SK-N-SH (cell line): ENCODE measurements at regions not wholly inside any gene's neighbourhood (a gene's known extent, or its start where the extent isn't known, plus 50 kb on each side); places are given as distances from the start of the nearest gene placed in this dataset.

ENCODE experiments used
- CTCF ChIA-PET: fragments of 300-600, 350-600 bp; formaldehyde crosslinking; extraction: SDS; loops from one replicate; lab custom pipeline; 2021; lab: Yijun Ruan, JAX
- POLR2A ChIA-PET: fragments of 350-600 bp; sonication (Branson Sonifier 250); formaldehyde crosslinking; extraction: SDS; loops from one replicate; lab custom pipeline; 2020; ENCODE audit warnings: antibody characterized with exemption, inconsistent platforms; lab: Yijun Ruan, JAX
- DNase-seq: peaks from one replicate; pipeline ENCODE4 v3.0.0; 2012
- H2AFZ ChIP-seq: fragments of 200-600 bp; sonication (generic); 2 replicates; pipeline ENCODE4 v1.8.1; 2016; ENCODE audit warnings: antibody characterized with exemption, mild to moderate bottlenecking, low read depth
- H3F3A ChIP-seq: fragments of 200-600 bp; sonication (generic); replicated peaks from 2 replicates; pipeline ENCODE3; 2016; ENCODE audit warnings: antibody characterized with exemption, mild to moderate bottlenecking; ENCODE audit not compliant: insufficient read depth
- H3K27ac ChIP-seq, 2 experiments: fragments of 200-500 bp in 1 of 2; fragments of 200-600 bp in 1 of 2; sonication (Bioruptor generic) in 1 of 2; sonication (generic), shearing (Covaris generic) in 1 of 2; 2 replicates each; pipeline versions ENCODE4 v1.5.1 to v1.6.1; 2014 to 2016; ENCODE audit warnings: low read depth in 2 of 2, inconsistent platforms in 1 of 2, low read length in 1 of 2, mild to moderate bottlenecking in 1 of 2, mixed read lengths in 1 of 2
- H3K27me3 ChIP-seq: fragments of 200-600 bp; sonication (generic), shearing (Covaris generic); 2 replicates; pipeline ENCODE4 v1.6.1; 2016; ENCODE audit warnings: mixed run types; ENCODE audit not compliant: insufficient read depth
- H3K36me3 ChIP-seq, 2 experiments: fragments of 200-500 bp in 1 of 2; fragments of 200-600 bp in 1 of 2; sonication (Bioruptor generic) in 1 of 2; sonication (generic) in 1 of 2; replicated peaks in 1 of 2; 2 replicates each; pipeline versions ENCODE3 to v1.5.1; 2014 to 2016; ENCODE audit warnings: low read length in 1 of 2, mild to moderate bottlenecking in 1 of 2; ENCODE audit not compliant: insufficient read depth in 2 of 2, control insufficient read depth in 1 of 2
- H3K4me1 ChIP-seq, 2 experiments: fragments of 200-500 bp in 1 of 2; fragments of 200-600 bp in 1 of 2; sonication (Bioruptor generic) in 1 of 2; sonication (generic), shearing (Covaris generic) in 1 of 2; 2 replicates each; pipeline versions ENCODE4 v1.5.1 to v1.6.1; 2014 to 2016; ENCODE audit warnings: low read depth in 1 of 2, low read length in 1 of 2, mixed run types in 1 of 2; ENCODE audit not compliant: insufficient read depth in 2 of 2, control insufficient read depth in 1 of 2
- H3K4me2 ChIP-seq: fragments of 200-600 bp; sonication (generic), shearing (Covaris generic); 2 replicates; pipeline ENCODE4 v1.6.1; 2017; ENCODE audit warnings: mixed run types
- H3K4me3 ChIP-seq, 2 experiments: fragments of 200-500 bp in 1 of 2; fragments of 200-600 bp in 1 of 2; sonication (Bioruptor generic) in 1 of 2; sonication (generic), shearing (Covaris generic) in 1 of 2; 2 replicates each; pipeline versions ENCODE4 v1.5.1 to v1.8.1; 2014 to 2016; ENCODE audit warnings: low read depth in 2 of 2, inconsistent platforms in 1 of 2, low read length in 1 of 2, mild to moderate bottlenecking in 1 of 2, mixed read lengths in 1 of 2, moderate library complexity in 1 of 2
- H3K79me2 ChIP-seq: fragments of 200-600 bp; sonication (generic); 2 replicates; pipeline ENCODE4 v1.8.1; 2017; ENCODE audit warnings: mild to moderate bottlenecking; ENCODE audit not compliant: insufficient read depth
- H3K9ac ChIP-seq: fragments of 200-600 bp; sonication (generic); 2 replicates; pipeline ENCODE4 v1.6.1; 2017; ENCODE audit warnings: mixed run types
- H3K9me2 ChIP-seq: fragments of 200-600 bp; sonication (generic); 2 replicates; pipeline ENCODE4 v1.6.1; 2017; ENCODE audit warnings: mixed run types
- H3K9me3 ChIP-seq: fragments of 200-600 bp; sonication (generic); 2 replicates; pipeline ENCODE4 v1.6.1; 2017; ENCODE audit warnings: mixed run types, mild to moderate bottlenecking, moderate library complexity
- H4K20me1 ChIP-seq: fragments of 200-600 bp; sonication (generic); 2 replicates; pipeline ENCODE4 v1.6.1; 2017; ENCODE audit warnings: mild to moderate bottlenecking, mixed run types; ENCODE audit not compliant: insufficient read depth
- CHD2 ChIP-seq: fragments of 150-350 bp; IDR thresholded peaks from 2 replicates; pipeline ENCODE4 v1.6.1; 2018; ENCODE audit warnings: low read length; ENCODE audit not compliant: partially characterized antibody
- ELF1 ChIP-seq: IDR thresholded peaks from 2 replicates; pipeline ENCODE4 v1.4.0; 2012
- EP300 ChIP-seq, 2 experiments: IDR thresholded peaks; 2 replicates each; pipeline versions ENCODE4 v1.4.0 to v1.6.1; 2012; ENCODE audit warnings: borderline replicate concordance in 1 of 2, low read depth in 1 of 2, low read length in 1 of 2
- FOXJ3 ChIP-seq: sonication (generic); formaldehyde crosslinking; IDR thresholded peaks from 2 replicates; pipeline ENCODE4 v1.5.1; 2020; ENCODE audit warnings: mild to moderate bottlenecking, missing genetic modification reagents
- GATA2 ChIP-seq: sonication (generic); formaldehyde crosslinking; IDR thresholded peaks from 2 replicates; pipeline ENCODE4 v1.5.0; 2020; ENCODE audit warnings: mild to moderate bottlenecking, missing genetic modification reagents
- MEF2A ChIP-seq: IDR thresholded peaks from 2 replicates; pipeline ENCODE4 v1.4.0; 2012; ENCODE audit warnings: low read depth, borderline replicate concordance
- NRF1 ChIP-seq: IDR thresholded peaks from 2 replicates; pipeline ENCODE4 v1.6.1; 2012; ENCODE audit warnings: low read depth, mild to moderate bottlenecking, low read length
- RAD21 ChIP-seq: IDR thresholded peaks from 2 replicates; pipeline ENCODE4 v1.6.1; 2012; ENCODE audit warnings: mild to moderate bottlenecking, low read length
- RCOR1 ChIP-seq: fragments of 150-350 bp; IDR thresholded peaks from 2 replicates; pipeline ENCODE4 v1.6.1; 2017; ENCODE audit warnings: antibody characterized with exemption, low read length
- RFX5 ChIP-seq: IDR thresholded peaks from 2 replicates; pipeline ENCODE4 v1.6.1; 2012; ENCODE audit warnings: mild to moderate bottlenecking, improper control_type of control experiment, low read length
- RXRA ChIP-seq: IDR thresholded peaks from 2 replicates; pipeline ENCODE4 v1.4.0; 2012; ENCODE audit warnings: low read depth, mild to moderate bottlenecking, borderline replicate concordance
- SMC3 ChIP-seq: IDR thresholded peaks from 2 replicates; pipeline ENCODE4 v1.6.1; 2012; ENCODE audit warnings: low read depth, low read length, improper control_type of control experiment
- TAF1 ChIP-seq: IDR thresholded peaks from 2 replicates; pipeline ENCODE4 v1.6.1; 2012; ENCODE audit warnings: low read depth, mild to moderate bottlenecking, low read length, moderate library complexity, borderline replicate concordance
- WGBS: methylation state at CpG from one replicate; pipeline ENCODE4 v1.1.6; 2017; ENCODE audit warnings: low lambda C conversion rate; 5-methylcytosine and 5-hydroxymethylcytosine counted together
- TF ChIP-seq, protein P1 (sequence below): IDR thresholded peaks from 2 replicates; pipeline ENCODE4; 2012
- TF ChIP-seq, protein P2 (sequence below): IDR thresholded peaks from 2 replicates; pipeline ENCODE4 v1.4.0; 2012; ENCODE audit warnings: low read depth, borderline replicate concordance
- TF ChIP-seq, protein P3 (sequence below): IDR thresholded peaks from 2 replicates; pipeline ENCODE4 v1.4.0; 2012; ENCODE audit warnings: low read depth
- TF ChIP-seq, protein P4 (sequence below): fragments of 200-600 bp; sonication (generic); IDR thresholded peaks from 2 replicates; pipeline ENCODE4 v1.6.1; 2017; ENCODE audit warnings: antibody characterized with exemption, mild to moderate bottlenecking, moderate library complexity
- TF ChIP-seq, protein P5 (sequence below): fragments of 150-350 bp; IDR thresholded peaks from 2 replicates; pipeline ENCODE4 v1.6.1; 2017; ENCODE audit warnings: antibody characterized with exemption, low read length, low read depth, borderline replicate concordance

DNA sequence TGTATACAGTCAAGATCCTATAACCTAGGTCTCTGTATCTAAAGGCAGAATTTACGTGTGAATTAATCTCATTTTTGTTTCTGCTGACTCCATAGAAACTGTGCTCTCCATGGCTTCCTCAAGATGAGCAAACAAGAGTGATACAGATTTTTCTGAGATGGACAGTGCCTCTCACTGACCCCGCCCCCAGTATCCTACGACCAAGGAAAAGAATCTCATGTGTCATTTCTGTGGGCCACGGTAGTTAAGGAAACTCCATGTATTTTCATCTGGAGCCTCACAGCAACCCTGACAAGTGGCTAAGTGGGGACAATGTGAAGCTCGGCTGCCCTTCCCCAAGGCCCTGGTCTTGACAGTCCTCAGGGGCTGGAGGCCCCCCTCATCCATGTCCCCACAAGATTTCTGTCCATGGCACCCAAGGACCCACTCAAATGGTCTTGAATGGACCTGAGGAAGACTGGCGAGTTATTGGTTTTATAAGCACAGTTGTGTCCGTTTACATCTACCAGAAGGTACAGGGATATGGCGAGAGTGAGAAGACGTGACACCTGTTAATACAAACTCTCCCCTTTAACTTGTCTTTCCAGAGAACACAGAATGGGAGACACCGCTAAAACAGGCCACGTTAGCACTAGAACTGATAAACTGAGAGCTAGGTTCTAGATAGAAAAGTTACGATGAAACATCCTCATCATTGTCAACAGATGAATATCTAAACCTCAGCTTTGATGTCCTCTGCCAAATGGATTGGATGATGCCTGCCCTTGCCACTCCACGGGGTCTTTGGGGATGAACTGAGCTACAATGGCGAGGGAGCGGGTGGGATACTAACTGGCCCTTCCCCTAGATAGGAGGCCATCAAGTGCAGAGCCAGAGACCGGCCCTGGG lies 108.4 kb upstream of the EGLN3 start:
- POLR2A ChIA-PET, result interaction anchor here (1.1 kb wide), 2 partner anchors 39 to 109 kb away, joined by 3 read pairs; no protein-coding TSS in a partner anchor
- no peaks in the 10 kb centered on the region for H3K79me2 ChIP-seq
- H3K4me3 ChIP-seq, result peak overlapping the region; percentile 54 to 65
- peaks cover 0 to 7% of the 10 kb centered on the region in 2 experiments; a peak in 1 of 4 replicates for H3K4me1 ChIP-seq
- H3K36me3 ChIP-seq, result no peaks in the 10 kb centered on the region
- 83% methylated on average over 13 of the region's 16 CpGs for WGBS
- H3F3A ChIP-seq, result peaks cover 4% of the 10 kb centered on the region
- TF ChIP-seq SMC3, result no peak
- TF ChIP-seq, protein P1, sequence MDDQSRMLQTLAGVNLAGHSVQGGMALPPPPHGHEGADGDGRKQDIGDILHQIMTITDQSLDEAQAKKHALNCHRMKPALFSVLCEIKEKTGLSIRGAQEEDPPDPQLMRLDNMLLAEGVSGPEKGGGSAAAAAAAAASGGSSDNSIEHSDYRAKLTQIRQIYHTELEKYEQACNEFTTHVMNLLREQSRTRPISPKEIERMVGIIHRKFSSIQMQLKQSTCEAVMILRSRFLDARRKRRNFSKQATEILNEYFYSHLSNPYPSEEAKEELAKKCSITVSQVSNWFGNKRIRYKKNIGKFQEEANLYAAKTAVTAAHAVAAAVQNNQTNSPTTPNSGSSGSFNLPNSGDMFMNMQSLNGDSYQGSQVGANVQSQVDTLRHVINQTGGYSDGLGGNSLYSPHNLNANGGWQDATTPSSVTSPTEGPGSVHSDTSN, result no peak
- TF ChIP-seq, protein P2, sequence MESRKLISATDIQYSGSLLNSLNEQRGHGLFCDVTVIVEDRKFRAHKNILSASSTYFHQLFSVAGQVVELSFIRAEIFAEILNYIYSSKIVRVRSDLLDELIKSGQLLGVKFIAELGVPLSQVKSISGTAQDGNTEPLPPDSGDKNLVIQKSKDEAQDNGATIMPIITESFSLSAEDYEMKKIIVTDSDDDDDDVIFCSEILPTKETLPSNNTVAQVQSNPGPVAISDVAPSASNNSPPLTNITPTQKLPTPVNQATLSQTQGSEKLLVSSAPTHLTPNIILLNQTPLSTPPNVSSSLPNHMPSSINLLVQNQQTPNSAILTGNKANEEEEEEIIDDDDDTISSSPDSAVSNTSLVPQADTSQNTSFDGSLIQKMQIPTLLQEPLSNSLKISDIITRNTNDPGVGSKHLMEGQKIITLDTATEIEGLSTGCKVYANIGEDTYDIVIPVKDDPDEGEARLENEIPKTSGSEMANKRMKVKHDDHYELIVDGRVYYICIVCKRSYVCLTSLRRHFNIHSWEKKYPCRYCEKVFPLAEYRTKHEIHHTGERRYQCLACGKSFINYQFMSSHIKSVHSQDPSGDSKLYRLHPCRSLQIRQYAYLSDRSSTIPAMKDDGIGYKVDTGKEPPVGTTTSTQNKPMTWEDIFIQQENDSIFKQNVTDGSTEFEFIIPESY, result no peak
- TF ChIP-seq ELF1, result no peak
- TF ChIP-seq MEF2A, result no peak
- no peak for TF ChIP-seq EP300 (IDR thresholded peaks at IDR 0.05; ENCODE audit: borderline replicate concordance in 1 of 2, low read depth in 1 of 2, low read length in 1 of 2)
- TF ChIP-seq FOXJ3 (CRISPR knock-in tag), result no peak
- TF ChIP-seq, protein P3, sequence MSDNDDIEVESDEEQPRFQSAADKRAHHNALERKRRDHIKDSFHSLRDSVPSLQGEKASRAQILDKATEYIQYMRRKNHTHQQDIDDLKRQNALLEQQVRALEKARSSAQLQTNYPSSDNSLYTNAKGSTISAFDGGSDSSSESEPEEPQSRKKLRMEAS, result no peak
- TF ChIP-seq NRF1, result no peak
- TF ChIP-seq RFX5, result no peak
- TF ChIP-seq, protein P4, sequence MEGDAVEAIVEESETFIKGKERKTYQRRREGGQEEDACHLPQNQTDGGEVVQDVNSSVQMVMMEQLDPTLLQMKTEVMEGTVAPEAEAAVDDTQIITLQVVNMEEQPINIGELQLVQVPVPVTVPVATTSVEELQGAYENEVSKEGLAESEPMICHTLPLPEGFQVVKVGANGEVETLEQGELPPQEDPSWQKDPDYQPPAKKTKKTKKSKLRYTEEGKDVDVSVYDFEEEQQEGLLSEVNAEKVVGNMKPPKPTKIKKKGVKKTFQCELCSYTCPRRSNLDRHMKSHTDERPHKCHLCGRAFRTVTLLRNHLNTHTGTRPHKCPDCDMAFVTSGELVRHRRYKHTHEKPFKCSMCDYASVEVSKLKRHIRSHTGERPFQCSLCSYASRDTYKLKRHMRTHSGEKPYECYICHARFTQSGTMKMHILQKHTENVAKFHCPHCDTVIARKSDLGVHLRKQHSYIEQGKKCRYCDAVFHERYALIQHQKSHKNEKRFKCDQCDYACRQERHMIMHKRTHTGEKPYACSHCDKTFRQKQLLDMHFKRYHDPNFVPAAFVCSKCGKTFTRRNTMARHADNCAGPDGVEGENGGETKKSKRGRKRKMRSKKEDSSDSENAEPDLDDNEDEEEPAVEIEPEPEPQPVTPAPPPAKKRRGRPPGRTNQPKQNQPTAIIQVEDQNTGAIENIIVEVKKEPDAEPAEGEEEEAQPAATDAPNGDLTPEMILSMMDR, result no peak
- no peak for TF ChIP-seq RAD21
- TF ChIP-seq, protein P5, sequence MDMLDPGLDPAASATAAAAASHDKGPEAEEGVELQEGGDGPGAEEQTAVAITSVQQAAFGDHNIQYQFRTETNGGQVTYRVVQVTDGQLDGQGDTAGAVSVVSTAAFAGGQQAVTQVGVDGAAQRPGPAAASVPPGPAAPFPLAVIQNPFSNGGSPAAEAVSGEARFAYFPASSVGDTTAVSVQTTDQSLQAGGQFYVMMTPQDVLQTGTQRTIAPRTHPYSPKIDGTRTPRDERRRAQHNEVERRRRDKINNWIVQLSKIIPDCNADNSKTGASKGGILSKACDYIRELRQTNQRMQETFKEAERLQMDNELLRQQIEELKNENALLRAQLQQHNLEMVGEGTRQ, result no peak
- TF ChIP-seq TAF1, result no peak
- no peak for TF ChIP-seq RXRA
- no peak for TF ChIP-seq GATA2 (CRISPR knock-in tag)
- no peak for TF ChIP-seq CHD2
- TF ChIP-seq RCOR1, result no peak
- TF ChIP-seq, all 33 proteins: peak for 0
- H2AFZ ChIP-seq, result peak overlapping the region; percentile 88
- DNase-seq, result no peak
- H3K9me3 ChIP-seq, result no peaks in the 10 kb centered on the region
- peak overlapping the region; percentile 83 for H3K4me2 ChIP-seq
- H3K27ac ChIP-seq, result no peak overlapping the region
- H3K9ac ChIP-seq, result peak overlapping the region; percentile 65
- no peaks in the 10 kb centered on the region for H3K9me2 ChIP-seq
- no peaks in the 10 kb centered on the region for H3K27me3 ChIP-seq
- no peaks in the 10 kb centered on the region for H4K20me1 ChIP-seq
- CTCF ChIA-PET, result interaction anchor here (1.0 to 1.9 kb wide), 7 partner anchors 9 to 266 kb away, joined by 3 to 5 read pairs (median 3); no protein-coding TSS in a partner anchor
